Testis (tissue), 2 donors: ENCODE measurements at regions not wholly inside any gene's neighbourhood (a gene's known extent, or its start where the extent isn't known, plus 50 kb on each side); places are given as distances from the start of the nearest gene placed in this dataset.

Experiments
- POLR2A ChIP-seq: fragments of 450-650 bp; IDR thresholded peaks from one replicate; pipeline ENCODE4 v1.6.1; 2017; ENCODE audit warnings: antibody characterized with exemption, mild to moderate bottlenecking, moderate library complexity
- TF ChIP-seq, protein P1 (sequence below), 3 experiments: fragments of 450-650 bp in 2 of 3; fragments of 200-600 bp in 1 of 3; sonication (generic) in 1 of 3; IDR thresholded peaks; one replicate each; pipeline ENCODE4 v1.5.1; 2016 to 2019; ENCODE audit warnings: antibody characterized with exemption in 3 of 3, mild to moderate bottlenecking in 2 of 3, moderate library complexity in 1 of 3

DNA sequence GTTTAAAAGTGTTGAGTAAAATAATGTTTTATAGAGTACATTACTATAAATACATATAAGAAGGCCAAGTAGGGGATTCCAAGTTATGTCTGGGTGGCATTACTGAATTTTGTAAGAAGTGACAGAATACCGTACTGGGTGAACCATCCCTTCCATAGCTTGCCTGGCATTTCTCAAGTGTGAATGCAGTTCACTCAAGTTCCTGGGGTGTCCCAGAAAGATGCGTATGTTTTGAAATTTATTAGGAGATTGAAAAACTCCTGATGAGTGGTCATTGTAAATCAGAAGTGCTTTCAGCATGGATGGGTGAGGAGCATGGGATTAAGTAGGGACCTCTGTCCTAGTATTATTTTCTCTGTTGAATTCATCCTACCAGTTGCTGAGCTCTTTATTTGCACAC is 103.2 kb downstream of the VAPA start:
- TF ChIP-seq POLR2A, result no peak
- TF ChIP-seq, protein P1, sequence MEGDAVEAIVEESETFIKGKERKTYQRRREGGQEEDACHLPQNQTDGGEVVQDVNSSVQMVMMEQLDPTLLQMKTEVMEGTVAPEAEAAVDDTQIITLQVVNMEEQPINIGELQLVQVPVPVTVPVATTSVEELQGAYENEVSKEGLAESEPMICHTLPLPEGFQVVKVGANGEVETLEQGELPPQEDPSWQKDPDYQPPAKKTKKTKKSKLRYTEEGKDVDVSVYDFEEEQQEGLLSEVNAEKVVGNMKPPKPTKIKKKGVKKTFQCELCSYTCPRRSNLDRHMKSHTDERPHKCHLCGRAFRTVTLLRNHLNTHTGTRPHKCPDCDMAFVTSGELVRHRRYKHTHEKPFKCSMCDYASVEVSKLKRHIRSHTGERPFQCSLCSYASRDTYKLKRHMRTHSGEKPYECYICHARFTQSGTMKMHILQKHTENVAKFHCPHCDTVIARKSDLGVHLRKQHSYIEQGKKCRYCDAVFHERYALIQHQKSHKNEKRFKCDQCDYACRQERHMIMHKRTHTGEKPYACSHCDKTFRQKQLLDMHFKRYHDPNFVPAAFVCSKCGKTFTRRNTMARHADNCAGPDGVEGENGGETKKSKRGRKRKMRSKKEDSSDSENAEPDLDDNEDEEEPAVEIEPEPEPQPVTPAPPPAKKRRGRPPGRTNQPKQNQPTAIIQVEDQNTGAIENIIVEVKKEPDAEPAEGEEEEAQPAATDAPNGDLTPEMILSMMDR (IDR thresholded peaks at IDR 0.05), result no peak
